HepG2 (cell line): ENCODE measurements at regions not wholly inside any gene's neighbourhood (a gene's known extent, or its start where the extent isn't known, plus 50 kb on each side); places are given as distances from the start of the nearest gene placed in this dataset.

ENCODE experiments used
- HNRNPLL ChIP-seq: fragments of 200-400 bp; formaldehyde crosslinking; IDR thresholded peaks from 2 replicates; pipeline ENCODE4 v1.6.1; 2017; ENCODE audit warnings: mild to moderate bottlenecking, low read depth, low read length; ENCODE audit not compliant: poor library complexity, severe bottlenecking
- ONECUT2 ChIP-seq: sonication (generic); formaldehyde crosslinking; IDR thresholded peaks from 2 replicates; pipeline ENCODE4 v1.4.0; 2020; ENCODE audit warnings: missing genetic modification reagents
- PRPF4 ChIP-seq: fragments of 200-400 bp; formaldehyde crosslinking; IDR thresholded peaks from 2 replicates; pipeline ENCODE4 v1.6.1; 2016; ENCODE audit warnings: low read length, low read depth; ENCODE audit not compliant: poor library complexity, severe bottlenecking
- ZNF557 ChIP-seq: sonication (generic); formaldehyde crosslinking; IDR thresholded peaks from 2 replicates; pipeline ENCODE4 v1.4.0; 2020; ENCODE audit warnings: missing genetic modification reagents
- ZNF891 ChIP-seq: sonication (generic); formaldehyde crosslinking; IDR thresholded peaks from 2 replicates; pipeline ENCODE4 v1.5.0; 2020; ENCODE audit warnings: mild to moderate bottlenecking, missing genetic modification reagents
- TF ChIP-seq, protein P1 (sequence below): sonication (generic); formaldehyde crosslinking; IDR thresholded peaks from 2 replicates; pipeline ENCODE4 v1.5.0; 2020; ENCODE audit warnings: mild to moderate bottlenecking, missing genetic modification reagents
- TF ChIP-seq, protein P2 (sequence below): IDR thresholded peaks from 2 replicates; pipeline ENCODE4 v1.6.1; 2016; ENCODE audit warnings: mild to moderate bottlenecking
- TF ChIP-seq, protein P3 (sequence below): sonication (generic); formaldehyde crosslinking; IDR thresholded peaks from 2 replicates; pipeline ENCODE4 v1.8.0; 2022; ENCODE audit warnings: missing genetic modification reagents, mild to moderate bottlenecking, inconsistent platforms, borderline replicate concordance
- TF ChIP-seq, protein P4 (sequence below): sonication (generic); formaldehyde crosslinking; IDR thresholded peaks from 2 replicates; pipeline ENCODE4 v1.8.1; 2023; ENCODE audit warnings: mild to moderate bottlenecking, inconsistent platforms, moderate library complexity, missing genetic modification reagents, borderline replicate concordance

DNA sequence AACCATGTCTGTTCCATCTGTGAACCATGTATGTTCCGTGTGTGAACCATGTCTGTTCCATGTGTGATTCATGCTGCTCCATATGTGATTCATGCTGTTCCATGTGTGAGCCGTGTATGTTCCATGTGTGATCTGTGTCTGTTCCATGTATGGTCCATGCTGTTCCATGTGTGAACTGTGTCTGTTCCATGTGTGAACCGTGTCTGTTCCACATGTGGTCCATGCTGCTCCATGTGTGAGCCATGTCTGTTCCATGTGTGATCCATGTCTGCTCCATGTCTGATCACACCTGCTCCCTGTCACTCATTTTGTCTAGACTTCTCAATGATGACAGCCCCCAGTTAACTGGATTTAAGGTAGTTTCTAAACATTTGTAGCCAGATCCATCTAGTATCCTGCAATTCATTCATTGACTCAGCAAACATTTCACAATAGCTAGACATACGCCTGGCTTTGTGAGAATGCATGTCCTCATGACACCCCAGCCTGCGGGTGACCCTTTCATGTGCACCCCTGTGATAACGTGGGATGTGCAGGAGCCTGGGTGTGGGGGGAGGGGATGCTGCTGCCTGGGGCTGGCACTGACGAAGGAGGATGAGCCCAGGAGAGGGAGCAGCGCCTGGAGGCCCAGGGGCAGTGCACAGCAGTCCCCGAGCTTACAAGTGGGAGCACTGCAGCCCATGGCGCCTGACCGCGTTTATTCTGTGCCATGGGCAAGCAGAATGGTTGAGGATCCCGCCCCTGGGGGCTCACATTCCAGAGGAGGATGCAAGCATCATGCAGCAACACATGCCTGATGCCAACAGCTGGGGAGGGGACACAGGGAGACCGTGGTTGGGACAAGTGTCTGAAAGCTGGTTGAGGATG lies 74.1 kb upstream of the METTL9 start (continued):
- TF ChIP-seq, protein P1, sequence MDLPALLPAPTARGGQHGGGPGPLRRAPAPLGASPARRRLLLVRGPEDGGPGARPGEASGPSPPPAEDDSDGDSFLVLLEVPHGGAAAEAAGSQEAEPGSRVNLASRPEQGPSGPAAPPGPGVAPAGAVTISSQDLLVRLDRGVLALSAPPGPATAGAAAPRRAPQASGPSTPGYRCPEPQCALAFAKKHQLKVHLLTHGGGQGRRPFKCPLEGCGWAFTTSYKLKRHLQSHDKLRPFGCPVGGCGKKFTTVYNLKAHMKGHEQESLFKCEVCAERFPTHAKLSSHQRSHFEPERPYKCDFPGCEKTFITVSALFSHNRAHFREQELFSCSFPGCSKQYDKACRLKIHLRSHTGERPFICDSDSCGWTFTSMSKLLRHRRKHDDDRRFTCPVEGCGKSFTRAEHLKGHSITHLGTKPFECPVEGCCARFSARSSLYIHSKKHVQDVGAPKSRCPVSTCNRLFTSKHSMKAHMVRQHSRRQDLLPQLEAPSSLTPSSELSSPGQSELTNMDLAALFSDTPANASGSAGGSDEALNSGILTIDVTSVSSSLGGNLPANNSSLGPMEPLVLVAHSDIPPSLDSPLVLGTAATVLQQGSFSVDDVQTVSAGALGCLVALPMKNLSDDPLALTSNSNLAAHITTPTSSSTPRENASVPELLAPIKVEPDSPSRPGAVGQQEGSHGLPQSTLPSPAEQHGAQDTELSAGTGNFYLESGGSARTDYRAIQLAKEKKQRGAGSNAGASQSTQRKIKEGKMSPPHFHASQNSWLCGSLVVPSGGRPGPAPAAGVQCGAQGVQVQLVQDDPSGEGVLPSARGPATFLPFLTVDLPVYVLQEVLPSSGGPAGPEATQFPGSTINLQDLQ (CRISPR knock-in tag), result peak; percentile 97; the same call in 1 of the 2 replicates
- peak; percentile 98 for TF ChIP-seq PRPF4
- TF ChIP-seq, protein P2, sequence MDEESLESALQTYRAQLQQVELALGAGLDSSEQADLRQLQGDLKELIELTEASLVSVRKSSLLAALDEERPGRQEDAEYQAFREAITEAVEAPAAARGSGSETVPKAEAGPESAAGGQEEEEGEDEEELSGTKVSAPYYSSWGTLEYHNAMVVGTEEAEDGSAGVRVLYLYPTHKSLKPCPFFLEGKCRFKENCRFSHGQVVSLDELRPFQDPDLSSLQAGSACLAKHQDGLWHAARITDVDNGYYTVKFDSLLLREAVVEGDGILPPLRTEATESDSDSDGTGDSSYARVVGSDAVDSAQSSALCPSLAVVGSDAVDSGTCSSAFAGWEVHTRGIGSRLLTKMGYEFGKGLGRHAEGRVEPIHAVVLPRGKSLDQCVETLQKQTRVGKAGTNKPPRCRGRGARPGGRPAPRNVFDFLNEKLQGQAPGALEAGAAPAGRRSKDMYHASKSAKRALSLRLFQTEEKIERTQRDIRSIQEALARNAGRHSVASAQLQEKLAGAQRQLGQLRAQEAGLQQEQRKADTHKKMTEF (CRISPR knock-in tag), result peak; percentile 100
- TF ChIP-seq, protein P3, sequence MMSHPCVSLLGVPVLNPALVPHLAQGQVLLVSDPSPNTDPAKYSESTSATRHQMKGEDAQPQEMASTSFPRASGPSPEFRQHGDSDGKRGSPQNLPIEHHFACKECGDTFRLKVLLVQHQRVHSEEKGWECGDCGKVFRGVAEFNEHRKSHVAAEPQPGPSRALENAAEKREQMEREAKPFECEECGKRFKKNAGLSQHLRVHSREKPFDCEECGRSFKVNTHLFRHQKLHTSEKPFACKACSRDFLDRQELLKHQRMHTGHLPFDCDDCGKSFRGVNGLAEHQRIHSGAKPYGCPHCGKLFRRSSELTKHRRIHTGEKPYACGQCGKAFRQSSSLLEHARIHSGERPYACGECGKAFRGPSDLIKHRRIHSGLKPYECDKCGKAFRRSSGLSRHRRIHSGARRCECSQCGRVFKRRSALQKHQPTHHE (CRISPR knock-in tag), result peak; percentile 69
- peak; percentile 65; the same call in 1 of the 2 replicates for TF ChIP-seq ONECUT2 (CRISPR knock-in tag)
- TF ChIP-seq HNRNPLL, result peak; percentile 71
- TF ChIP-seq ZNF557, result peak; percentile 60; the same call in 1 of the 2 replicates
- TF ChIP-seq, protein P4, sequence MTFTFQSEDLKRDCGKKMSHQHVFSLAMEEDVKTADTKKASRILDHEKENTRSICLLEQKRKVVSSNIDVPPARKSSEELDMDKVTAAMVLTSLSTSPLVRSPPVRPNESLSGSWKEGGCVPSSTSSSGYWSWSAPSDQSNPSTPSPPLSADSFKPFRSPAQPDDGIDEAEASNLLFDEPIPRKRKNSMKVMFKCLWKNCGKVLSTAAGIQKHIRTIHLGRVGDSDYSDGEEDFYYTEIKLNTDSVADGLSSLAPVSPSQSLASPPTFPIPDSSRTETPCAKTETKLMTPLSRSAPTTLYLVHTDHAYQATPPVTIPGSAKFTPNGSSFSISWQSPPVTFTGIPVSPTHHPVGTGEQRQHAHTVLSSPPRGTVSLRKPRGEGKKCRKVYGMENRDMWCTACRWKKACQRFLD (CRISPR knock-in tag), result peak; percentile 72; the same call in 1 of the 2 replicates
- TF ChIP-seq ZNF891 (CRISPR knock-in tag), result peak; percentile 89
